DMS 273 treated with DMSO at 0.1 percent for 48 hours (cell line): ENCODE measurements at regions not wholly inside any gene's neighbourhood (a gene's known extent, or its start where the extent isn't known, plus 50 kb on each side); places are given as distances from the start of the nearest gene placed in this dataset.

Experiments used
- DNase-seq: peaks from one replicate; lab custom pipeline; 2025; lab: John Stamatoyannopoulos, UW

DNA sequence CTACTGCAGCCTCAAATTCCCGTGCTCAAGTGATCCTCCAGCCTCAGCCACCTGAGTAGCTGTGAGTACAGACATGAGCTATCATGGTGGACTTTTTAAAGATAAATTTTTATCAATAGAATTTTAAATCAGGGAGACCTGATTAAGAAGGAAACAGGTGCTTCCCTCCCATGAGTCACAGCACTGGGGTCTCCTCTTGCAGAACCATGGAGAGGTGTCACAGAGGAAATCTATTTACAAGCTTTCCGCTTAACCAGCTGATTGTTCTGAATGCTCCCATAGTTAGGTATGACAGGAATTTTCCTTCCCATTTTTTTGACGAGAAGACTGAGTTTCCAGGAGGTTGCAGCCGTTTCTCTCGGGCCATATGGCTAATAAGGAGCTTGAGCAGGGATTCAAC is 516.1 kb downstream of the MIAT start:
- no peak for DNase-seq

DNA sequence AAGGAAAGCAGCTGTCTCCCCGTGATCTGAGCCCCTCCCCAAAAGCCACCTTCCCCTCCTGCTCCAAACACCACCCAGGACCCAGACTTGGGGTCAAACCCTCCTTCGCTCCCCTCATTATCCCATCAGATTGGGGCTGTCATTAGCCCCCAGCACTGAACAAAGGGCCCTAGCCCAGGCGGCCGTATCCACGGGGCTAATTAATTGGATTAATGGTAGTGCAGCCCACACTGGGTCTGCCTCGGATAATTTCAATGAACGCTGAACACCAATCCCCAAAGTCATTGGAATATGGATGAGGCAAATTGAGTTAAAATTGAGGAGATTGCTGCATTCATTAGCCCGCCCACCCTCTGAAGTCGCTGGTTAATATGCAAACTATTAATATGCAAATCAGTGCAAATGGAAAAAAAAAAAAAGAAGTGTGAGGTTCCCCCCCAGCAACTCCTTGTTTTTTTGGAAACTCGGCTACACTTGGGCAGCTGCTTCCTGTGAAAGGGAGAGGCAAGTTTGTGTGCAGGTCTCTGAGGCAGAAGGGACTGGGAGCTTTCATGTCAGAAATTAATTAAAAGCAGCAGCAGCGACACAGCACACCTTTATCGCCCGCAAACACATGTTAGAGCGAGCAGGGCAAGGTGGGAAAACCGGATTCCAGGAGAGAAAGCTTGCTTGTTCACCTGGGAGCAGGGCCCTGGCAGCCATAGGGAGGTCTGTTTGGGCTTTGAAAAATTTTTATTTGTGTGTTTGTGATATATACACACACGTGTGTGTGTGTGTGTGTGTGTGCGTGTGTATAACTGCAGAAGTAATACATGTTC is 517.8 kb downstream of the MIAT start:
- DNase-seq: no peak

DNA sequence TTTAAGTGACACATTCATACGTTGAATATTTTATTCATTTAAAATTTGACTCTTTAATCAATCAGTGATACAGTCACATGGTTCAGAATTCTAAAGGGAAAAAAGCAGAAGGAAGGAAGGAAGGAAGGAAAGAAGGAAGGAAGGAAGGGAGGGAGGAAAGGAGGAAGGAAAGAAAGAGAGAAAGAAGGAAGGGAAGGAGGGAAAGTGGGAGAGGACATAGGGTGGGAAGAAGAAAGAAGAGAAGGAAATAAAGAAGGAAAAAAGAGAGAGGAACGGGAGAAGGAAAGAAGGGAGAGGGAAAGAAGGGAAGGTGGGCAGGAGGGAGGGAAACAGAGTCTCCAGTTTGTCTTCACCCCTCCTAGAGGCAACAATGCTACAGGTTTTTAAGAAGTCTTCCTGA is 518.6 kb downstream of the MIAT start:
- no peak for DNase-seq

DNA sequence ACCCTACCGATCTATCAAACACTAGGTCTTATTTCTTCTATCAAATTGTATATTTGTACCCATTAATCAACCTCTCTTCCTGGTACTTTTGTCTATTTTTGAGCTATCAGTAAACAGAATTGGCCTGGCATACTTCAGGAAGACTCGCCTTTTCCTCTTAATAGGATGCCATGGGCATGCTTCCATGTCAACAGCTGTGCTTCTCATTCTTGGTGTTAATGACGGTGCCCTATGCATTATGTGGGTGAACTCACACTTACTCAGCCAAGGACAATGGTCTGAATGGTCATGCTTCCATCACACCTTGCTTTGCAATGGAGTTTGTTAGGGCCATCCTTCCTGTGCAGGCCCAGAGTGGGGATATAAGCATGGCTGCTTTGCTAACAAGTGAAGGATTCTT is 521.8 kb downstream of the MIAT start:
- no peak for DNase-seq

DNA sequence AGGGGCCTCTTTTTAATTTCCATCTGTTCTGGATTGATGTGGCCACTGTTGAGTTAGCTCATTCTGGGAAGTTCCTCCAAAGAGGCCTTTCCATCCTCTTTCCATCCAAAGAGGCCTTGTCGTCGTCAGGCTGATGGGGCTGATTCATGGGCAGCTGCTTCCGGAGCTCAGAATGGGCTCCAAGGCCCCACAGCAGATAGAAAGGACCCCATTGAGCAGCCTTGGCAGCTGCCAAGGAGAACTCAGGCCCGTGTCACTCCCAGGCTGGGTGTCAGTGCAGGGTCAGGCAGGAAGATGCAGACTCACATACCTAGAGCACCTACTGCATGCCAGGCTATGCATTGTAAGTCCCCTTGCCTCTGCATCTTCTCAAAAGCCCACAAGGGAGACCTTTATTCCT is 524.1 kb downstream of the MIAT start:
- DNase-seq: no peak

DNA sequence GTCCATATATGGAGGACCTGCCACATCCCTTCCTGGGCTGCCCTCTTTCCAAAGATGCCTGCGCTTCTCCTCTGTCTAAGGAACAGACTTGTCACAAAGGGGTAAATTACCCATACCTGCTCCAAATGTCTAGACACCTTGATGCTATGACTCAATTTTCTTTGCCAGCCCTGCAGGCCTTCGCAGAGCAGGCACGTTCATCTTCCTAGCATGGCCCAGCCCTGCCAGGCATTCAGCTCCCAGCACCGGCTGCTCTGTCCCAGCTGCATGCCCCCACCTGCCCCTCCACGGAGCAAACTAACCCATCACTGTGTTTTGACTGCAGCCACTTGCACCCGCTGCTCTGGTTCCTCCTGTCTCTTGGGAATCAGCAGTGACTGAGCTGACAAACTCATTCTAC is 526.1 kb downstream of the MIAT start:
- no peak for DNase-seq

DNA sequence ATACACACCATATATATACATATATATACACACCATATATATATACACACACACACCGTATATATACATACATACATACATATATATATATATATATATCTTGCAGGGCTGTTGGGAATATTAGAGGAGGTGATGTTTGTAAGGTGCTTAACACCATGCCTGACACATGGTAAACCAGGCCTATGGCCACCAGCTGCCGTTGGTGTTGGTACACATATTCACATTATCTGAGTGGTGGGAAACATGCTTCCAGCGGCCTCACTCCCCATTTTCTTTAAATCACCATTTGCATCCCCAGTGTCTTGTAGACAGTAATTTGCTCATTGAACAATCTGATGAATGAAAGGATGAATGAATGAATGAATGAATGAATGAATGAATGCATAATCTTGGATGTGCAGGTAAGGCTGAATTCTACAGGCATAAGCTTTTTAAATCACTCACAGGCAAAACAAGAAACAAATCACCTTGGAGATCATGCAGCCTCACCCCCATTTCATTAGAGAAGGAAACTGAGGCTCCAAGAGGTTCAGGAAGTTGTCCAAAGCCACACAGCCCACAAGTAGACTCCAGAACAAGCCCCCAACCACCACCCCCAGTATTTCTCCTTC is 527.8 kb downstream of the MIAT start:
- DNase-seq: no peak

DNA sequence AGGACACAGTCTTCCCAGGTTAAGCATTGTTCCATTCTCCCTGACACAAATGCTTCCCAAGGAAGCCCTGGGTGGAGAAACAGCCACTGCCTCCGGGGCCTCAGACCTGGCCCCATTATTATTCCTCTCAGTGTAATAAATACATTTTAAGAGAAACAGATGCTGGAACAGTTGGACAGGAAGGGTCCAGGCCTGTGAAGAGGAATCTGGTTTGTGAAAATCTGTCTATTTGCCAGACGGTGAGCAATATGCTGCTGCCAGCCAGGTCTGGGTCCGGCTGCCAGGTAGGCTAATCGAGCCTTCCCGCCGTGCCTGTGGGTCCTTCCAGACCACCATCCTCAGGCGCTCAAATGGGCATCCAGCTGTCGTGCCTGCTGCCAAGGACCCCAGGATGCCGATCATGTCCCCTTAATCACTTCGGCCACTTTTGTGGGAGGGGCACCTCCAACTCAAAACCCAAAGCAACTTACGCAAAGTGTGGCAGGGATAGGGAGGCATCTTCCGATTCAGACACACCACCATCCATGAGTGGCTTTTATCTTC is 528.4 kb downstream of the MIAT start:
- peak; percentile 73 for DNase-seq

DNA sequence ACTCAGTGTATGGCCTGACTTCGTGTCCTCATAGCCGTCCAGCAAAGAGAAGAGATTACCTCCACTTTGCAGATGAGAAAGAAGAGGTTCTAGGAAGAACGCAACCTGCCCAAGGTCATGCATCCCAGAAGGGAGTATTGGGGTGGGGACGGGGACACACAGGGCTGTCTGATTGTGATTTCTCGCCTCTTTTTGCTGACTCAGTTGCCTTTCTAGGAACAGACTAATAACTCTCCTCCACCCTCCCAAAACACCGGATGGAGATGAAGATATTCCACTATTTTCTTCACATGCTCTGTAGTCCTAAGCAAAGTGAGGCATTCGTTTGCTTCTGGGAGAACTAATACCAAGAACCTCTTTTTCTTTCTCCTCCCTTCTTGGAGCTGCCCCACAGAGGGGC is 529.3 kb downstream of the MIAT start:
- DNase-seq: no peak

DNA sequence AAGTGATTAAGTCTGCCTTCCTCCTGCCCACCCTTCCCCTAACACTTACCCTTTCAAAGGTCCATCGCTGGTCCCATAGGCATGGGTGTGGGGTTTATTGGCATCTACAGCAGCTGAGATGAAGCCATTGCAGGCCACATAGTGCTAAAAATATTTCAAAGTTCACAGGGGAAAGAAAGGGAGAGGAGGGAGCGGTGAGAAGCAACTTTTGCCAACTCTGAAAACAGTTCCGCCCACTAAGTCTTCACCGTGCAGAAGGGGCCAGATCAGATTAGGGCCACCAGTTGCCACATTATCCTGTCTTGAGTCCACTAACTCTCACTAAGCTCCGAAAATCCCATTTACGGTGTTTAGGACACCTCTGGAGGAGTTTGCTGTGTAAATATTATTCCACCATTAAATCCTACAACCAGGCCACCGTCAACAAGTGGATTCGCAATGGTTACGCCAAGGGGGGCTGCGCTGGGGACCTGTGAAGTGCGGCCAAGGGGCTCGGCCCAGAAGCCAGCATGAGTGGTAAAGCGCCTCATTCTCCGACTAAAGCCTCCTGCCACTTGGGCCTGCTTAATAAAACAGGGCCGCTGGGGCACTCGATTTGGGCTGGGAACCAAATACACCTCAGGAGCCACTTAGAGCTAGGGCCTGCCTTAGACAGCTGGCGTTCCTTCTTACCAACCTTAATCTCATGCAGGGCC is 534.9 kb downstream of the MIAT start:
- DNase-seq: no peak

DNA sequence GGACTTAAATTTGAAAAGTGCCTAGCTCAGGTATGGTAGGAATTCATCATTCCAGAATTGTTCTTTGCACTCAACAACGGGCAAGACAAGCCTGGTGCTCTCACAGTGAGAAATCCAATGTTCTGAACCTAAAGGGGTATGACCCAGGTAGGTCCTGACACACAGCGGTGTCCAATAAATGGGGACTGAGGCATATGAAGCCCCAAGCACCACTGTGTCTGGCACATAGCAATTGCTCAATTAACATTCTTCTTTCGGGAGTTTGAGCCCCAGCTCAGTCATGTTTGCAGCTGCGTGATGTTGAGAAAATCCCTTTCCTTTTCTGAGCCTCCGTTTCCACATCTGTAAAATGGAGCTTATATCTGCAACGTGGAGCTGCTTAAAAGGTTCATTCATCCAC is 535.8 kb downstream of the MIAT start:
- no peak for DNase-seq

DNA sequence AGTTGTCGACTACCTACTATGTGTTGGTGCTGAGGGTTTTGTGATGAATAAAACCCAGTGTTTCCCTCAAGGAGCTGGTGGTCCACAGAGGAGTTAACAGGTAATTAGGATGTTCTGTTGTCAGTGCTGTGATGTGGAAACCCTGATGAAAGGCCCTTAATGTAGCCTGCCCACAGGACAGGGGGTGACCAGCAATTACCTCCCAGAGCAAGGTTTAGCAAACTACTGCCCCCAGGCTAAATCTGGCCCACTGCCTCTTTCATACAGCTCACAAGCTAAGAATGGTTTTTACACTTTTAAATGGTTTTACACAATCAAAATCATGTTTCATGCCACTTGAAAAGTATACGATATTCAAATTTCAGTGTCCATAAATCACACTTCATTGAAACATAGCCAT is 536.2 kb downstream of the MIAT start:
- no peak for DNase-seq

DNA sequence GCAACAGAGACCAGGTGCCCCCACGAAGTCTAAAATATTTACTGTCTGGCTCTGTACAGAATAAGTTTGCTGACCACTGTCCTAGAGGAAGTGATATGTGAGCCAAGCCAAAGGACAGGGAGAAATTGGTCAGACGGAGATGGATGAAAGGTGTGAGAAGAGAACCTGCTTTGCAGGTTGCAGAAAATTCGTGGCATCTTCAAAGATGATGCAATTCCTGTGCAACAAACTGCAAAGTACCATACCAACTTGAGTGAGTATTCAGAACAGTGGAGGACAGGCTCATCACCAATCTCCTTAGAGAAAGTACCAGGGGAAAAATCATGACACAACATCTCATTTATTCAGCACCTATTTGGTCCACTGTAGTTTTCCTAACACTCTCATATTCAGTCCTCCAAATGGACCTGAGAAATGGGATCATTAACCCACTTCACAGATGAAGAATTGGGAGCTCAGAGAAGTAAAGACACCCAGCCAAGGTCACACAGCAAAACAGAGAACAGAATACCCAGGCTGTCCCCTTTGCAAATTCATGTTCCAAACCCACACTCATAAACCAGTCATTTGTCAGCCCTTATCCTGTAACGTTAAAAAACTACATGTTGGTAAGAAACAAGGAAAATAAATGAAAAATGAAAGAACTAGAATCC is 536.8 kb downstream of the MIAT start:
- DNase-seq: no peak

DNA sequence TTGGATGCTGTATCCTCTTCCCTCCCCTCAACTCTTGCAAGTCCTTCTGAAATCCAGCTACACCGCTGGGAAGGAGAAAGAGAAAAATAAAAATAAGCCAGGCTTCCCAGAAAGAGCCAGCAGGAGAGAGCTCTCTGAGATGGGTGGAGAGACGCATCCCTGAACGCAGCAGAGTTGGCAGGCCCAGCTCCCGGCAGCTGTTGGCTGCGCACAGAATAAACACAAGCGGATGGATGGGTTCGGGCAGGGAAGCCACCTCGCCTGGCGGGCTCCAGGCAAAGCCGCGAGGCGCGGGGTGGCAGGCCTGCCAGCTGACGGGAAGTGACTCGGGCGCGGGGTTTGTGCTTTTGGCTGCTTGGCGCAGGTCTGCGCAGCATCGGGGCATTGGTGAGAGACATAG is 537.7 kb downstream of the MIAT start:
- peak; percentile 51 for DNase-seq

DNA sequence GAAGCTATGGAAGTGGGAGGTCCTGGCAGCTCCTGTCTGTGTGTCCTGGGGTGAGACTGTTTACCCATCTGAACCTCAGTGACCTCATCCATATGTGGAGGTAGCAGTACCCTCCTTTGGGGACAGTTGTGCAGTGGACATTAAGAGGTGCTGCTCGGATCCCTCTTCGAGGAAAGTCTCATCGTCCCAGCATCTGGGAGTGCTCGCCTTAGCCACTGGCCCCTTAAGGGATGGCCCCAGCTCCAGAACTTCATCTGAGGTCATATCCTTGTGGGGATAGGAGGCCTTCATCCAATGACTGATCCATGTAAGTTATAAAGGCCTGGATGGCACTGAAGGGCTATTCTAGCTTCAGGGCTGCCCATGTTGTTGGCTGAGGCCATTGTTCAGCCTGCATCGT is 538.1 kb downstream of the MIAT start:
- DNase-seq: no peak

DNA sequence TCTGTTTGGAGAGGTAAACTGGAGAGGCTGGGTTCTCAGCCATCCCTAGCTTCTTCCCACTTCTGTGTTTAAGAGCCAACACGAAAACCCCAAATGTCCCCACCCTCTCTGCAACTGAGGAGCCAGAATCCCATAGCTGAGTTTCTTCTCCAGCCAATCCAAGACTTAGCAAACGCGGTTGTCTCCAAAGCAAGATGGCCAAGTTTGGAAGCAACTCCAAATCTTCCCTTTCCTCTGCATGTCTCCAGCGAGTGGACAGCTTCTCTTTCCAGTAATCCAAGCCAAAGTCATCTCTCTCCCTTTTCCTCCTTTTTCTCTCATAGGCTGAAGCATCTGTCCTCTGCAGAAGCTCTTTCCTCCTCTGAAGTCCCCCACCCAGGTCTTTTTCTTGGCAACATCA is 539.2 kb downstream of the MIAT start:
- no peak for DNase-seq

DNA sequence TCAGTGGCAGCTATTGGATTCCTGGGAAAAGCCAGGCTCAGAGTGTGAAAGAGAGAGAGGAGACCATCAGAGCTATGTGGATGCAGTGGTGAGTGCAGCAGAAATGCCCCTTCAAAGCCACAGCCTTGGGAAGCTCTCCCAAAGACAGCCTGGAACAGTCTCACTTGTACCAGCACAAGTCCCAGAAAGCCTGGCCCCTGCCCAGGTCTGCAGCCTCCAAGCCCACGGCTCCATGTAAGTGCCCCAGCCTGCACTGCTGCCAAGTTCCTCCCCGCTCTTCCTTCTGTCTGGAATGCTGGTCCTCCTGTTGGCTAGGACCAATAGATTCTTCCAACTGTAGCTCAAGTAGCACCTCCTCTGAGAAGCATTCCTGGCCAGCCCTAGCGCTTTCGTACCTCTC is 539.7 kb downstream of the MIAT start:
- DNase-seq: no peak

DNA sequence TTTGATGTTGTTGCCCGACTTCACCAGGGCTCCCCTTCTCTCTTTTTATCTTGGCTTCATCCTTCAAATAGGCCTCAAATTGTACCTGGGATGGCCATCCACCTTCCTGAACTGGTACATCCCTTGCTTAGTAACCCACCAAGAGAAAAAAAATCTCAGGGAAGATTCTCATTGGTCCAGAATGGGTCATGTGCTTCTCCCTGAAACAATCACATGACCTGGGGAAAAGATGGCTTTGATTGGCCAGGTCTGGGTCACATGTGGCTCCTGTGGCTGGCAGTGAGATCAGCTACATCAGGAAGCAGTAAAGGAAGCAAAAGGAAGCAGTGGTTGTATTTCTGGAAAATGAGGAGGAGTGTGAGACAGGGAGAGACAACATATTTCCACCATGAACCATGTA is 540.2 kb downstream of the MIAT start:
- DNase-seq: no peak

DNA sequence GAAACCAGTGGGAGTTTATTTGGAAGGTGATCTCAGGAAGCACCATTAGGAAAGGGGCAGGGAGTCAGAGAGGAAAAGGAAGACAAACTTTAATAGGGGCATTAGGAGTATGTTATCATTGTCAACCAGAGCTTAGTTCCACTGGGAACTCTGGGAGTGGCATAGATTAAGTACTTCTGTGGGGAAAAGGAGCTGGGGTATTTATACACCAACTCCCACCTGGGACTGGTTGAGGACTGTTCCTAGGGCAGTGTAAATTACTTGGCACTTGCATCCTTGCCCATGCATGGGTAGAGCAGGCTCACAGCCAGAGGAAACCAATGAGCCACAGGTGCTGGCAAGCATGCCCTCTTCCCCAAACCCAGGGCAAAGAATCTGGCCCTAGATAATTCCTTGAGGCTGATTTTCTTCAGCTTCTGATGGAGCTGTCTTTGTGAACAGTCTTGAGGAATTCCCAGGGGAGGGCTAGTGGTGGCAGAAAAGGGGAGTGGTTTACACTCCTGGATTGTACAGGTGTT is 541.2 kb downstream of the MIAT start:
- DNase-seq: no peak

DNA sequence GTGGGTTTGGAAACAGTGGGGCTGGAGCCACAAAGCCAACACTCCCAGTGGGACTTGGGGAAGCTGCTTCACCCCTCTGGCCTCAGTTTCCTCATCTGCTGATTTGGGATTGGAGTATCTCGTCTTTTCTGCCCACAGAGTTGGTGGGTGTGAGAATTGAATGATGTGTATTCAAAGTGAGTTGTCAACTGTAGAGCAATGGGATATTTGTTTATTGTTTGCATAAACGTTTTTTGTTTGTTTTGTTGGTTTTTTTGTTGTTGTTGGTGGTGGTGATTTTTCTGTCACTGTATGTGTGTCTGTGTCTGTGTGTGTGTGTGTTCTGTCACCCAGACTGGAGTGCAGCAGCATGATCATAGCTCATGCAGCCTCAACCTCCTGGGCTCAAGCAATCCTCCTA is 542.0 kb downstream of the MIAT start:
- no peak for DNase-seq

DNA sequence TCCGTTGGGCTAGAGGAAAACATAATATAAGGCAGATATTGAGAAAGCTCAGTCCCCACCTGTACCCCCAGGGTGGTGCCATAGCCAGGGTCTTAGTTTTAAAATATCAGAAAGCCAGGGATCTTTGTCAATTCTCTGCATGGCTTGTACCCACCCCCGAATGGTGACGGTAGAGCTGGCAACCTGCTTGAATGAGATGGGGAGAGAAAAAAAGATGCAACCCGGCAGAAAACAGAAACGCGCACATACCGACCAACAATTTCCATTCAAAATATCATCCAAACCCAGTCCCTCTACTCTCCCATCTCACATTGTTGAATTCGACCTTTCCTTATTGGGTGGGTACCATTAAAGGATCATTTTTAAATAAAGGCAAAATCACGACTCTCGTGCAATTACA is 543.9 kb downstream of the MIAT start:
- no peak for DNase-seq

DNA sequence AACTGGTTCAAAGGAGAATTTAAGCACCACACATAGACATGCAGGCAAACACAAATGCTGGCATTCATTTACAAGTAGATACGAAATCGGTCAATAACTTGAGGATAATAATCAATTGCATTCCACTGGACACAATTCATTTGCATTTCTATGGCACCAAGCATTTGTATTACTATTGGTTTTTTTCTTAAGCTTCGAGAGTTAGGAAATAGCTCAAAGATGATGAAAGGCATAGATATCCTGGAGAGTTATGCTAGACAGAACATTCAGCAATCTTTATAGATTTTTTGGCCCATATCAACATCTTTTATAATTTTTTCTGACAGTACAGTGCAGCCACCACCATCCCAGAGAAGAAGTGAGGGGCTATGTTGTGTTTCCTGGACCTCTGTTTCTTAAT is 544.4 kb downstream of the MIAT start:
- DNase-seq: no peak
